GM18861 (cell line): ENCODE measurements at regions not wholly inside any gene's neighbourhood (a gene's known extent, or its start where the extent isn't known, plus 50 kb on each side); places are given as distances from the start of the nearest gene placed in this dataset.

ENCODE experiments used
- ATAC-seq: cut with Tn5 transposase; IDR thresholded peaks from one replicate; pipeline ENCODE4 v1.9.1; 2021; ENCODE audit not compliant: unreplicated experiment

GRCh38 chr2:236862961-236863728 is 222.5 kb upstream of the COPS8 start:
- peak; percentile 84 for ATAC-seq

- ATAC-seq: no peak
Measured at GRCh38 chr2:236863729-236864126, 222.0 kb upstream of the COPS8 start.

GRCh38 chr2:236865052-236865451 is 220.6 kb upstream of the COPS8 start:
- no peak for ATAC-seq

GRCh38 chr2:236866542-236867340 is 218.9 kb upstream of the COPS8 start:
- ATAC-seq: no peak

GRCh38 chr2:236867441-236868260 is 218.0 kb upstream of the COPS8 start:
- ATAC-seq: no peak

GRCh38 chr2:236870370-236870769 is 215.3 kb upstream of the COPS8 start:
- no peak for ATAC-seq

GRCh38 chr2:236871500-236872001 is 214.1 kb upstream of the COPS8 start:
- no peak for ATAC-seq

GRCh38 chr2:236872015-236872414 is 213.7 kb upstream of the COPS8 start:
- no peak for ATAC-seq

GRCh38 chr2:236872981-236873380 is 212.7 kb upstream of the COPS8 start:
- ATAC-seq: no peak

- ATAC-seq: no peak
Measured at GRCh38 chr2:236873636-236874035, 212.1 kb upstream of the COPS8 start.

- ATAC-seq: no peak
Measured at GRCh38 chr2:236874866-236875481, 210.7 kb upstream of the COPS8 start.

GRCh38 chr2:236875906-236876505 is 209.7 kb upstream of the COPS8 start:
- ATAC-seq: no peak

- no peak for ATAC-seq
Measured at GRCh38 chr2:236876642-236877041, 209.0 kb upstream of the COPS8 start.

- no peak for ATAC-seq
Measured at GRCh38 chr2:236877972-236878371, 207.7 kb upstream of the COPS8 start.

- ATAC-seq: no peak
Measured at GRCh38 chr2:236879416-236879963, 206.2 kb upstream of the COPS8 start.

GRCh38 chr2:236882074-236882473 is 203.6 kb upstream of the COPS8 start:
- no peak for ATAC-seq

- no peak for ATAC-seq
Measured at GRCh38 chr2:236882930-236883329, 202.8 kb upstream of the COPS8 start.

GRCh38 chr2:236883819-236884218 is 201.9 kb upstream of the COPS8 start:
- ATAC-seq: no peak

- no peak for ATAC-seq
Measured at GRCh38 chr2:236884569-236885175, 201.0 kb upstream of the COPS8 start.

- ATAC-seq: no peak
Measured at GRCh38 chr2:236886456-236886855, 199.2 kb upstream of the COPS8 start.
